KG1 (cell line): ENCODE measurements at regions not wholly inside any gene's neighbourhood (a gene's known extent, or its start where the extent isn't known, plus 50 kb on each side); places are given as distances from the start of the nearest gene placed in this dataset.
"Not testable (repeated sequence)": the region's sequence is repeated elsewhere in the genome, so short reads cannot be mapped to it uniquely, and the experiment has no call there.

Source experiments
- DNase-seq: peaks from one replicate; lab custom pipeline; 2025; lab: John Stamatoyannopoulos, UW

GRCh38 chr10:33703501-33704213, 369.2 kb upstream of the NRP1 start:
- DNase-seq, result no peak

GRCh38 chr10:33698033-33698432, 363.6 kb upstream of the NRP1 start:
- no peak for DNase-seq

GRCh38 chr10:33697016-33697415, 362.5 kb upstream of the NRP1 start:
- DNase-seq, result no peak

GRCh38 chr10:33695536-33695935, 361.1 kb upstream of the NRP1 start:
- no peak for DNase-seq

- not testable (repeated sequence) for DNase-seq
Observed at GRCh38 chr10:33690536-33690935, 356.1 kb upstream of the NRP1 start.

GRCh38 chr10:33688506-33688905, 354.0 kb upstream of the NRP1 start:
- no peak for DNase-seq

- DNase-seq, result no peak
Observed at GRCh38 chr10:33684211-33684611, 349.7 kb upstream of the NRP1 start.

GRCh38 chr10:33681595-33681994, 347.1 kb upstream of the NRP1 start:
- DNase-seq, result no peak

- DNase-seq, result no peak
Observed at GRCh38 chr10:33680036-33680435, 345.6 kb upstream of the NRP1 start.

GRCh38 chr10:33676606-33677339, 342.3 kb upstream of the NRP1 start:
- no peak for DNase-seq

- no peak for DNase-seq
Observed at GRCh38 chr10:33674986-33675599, 340.6 kb upstream of the NRP1 start.

- no peak for DNase-seq
Observed at GRCh38 chr10:33674491-33674890, 340.0 kb upstream of the NRP1 start.

GRCh38 chr10:33673839-33674415, 339.5 kb upstream of the NRP1 start:
- no peak for DNase-seq

- no peak for DNase-seq
Observed at GRCh38 chr10:33669904-33670303, 335.4 kb upstream of the NRP1 start.

GRCh38 chr10:33666686-33667480, 332.4 kb upstream of the NRP1 start:
- DNase-seq, result no peak

- no peak for DNase-seq
Observed at GRCh38 chr10:33665501-33665900, 331.0 kb upstream of the NRP1 start.

GRCh38 chr10:33664070-33664469, 329.6 kb upstream of the NRP1 start:
- no peak for DNase-seq

- peak; percentile 77 for DNase-seq
Observed at GRCh38 chr10:33661580-33662336, 327.3 kb upstream of the NRP1 start.

- DNase-seq, result no peak
Observed at GRCh38 chr10:33660329-33660728, 325.9 kb upstream of the NRP1 start.

GRCh38 chr10:33657913-33658312, 323.4 kb upstream of the NRP1 start:
- DNase-seq, result no peak
